ENCODE measurements at regions not wholly inside any gene's neighbourhood (a gene's known extent, or its start where the extent isn't known, plus 50 kb on each side); places are given as distances from the start of the nearest gene placed in this dataset.

GRCh38 chr5:93327605-93328004, 253.4 kb downstream of the NR2F1-AS1 start:
- no peak for DNase-seq (ENCODE audit: low read depth, low spot score)
- in situ Hi-C loops (cut with HindIII; ENCODE audit: low pct_unique_long_range_greater_than_20kb, low sequenced_read_pairs) = no loop called here

GRCh38 chr5:93325946-93326345, 255.1 kb downstream of the NR2F1-AS1 start:
- in situ Hi-C loops (cut with HindIII; ENCODE audit: low pct_unique_long_range_greater_than_20kb, low sequenced_read_pairs) = no loop called here
- no peak for DNase-seq (ENCODE audit: low read depth, low spot score)

DNA sequence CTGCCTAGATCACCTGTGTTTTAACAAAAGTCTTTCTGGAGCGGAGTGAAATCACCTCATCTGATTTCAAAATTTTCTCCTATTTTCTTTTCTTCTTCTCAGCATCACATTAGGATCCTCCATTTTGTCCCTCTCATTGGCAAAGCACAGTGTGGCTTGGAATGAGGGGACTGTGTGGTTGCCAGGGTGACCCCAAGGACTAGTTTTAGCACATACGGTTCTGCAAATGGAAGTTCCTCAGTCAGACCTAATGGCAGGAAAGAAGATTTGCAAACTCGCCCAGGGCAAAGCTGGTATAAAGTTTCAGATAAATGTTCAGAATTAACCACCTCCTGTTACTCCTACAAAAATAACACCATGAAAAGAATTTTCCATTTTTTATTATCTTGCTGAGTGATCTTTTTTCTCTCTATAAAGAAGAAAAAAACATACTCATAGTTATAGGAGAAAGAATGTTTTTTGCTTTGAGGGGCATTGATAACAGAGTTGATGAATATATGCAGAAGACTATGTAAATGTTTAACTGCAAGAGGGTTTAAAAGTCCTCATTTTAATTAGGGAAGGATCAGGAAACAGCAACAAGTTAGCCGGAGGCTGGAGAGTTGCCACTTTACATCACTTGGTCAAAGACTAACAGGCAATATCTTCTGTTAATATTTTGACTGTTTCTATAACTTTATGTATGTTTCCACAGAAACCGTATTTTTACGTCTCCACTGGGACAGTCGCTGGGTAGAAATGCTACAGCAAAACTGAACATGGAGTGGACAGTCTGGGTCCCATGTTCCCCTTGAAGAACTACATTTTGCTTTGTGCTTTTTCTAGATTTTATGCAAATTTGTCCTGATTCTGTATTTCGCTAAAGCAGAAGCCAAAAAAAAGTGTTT, 257.8 kb downstream of the NR2F1-AS1 start:
- DNase-seq (ENCODE audit: low read depth, low spot score) = no peak
- in situ Hi-C loops (cut with HindIII; ENCODE audit: low pct_unique_long_range_greater_than_20kb, low sequenced_read_pairs) = no loop called here

DNA sequence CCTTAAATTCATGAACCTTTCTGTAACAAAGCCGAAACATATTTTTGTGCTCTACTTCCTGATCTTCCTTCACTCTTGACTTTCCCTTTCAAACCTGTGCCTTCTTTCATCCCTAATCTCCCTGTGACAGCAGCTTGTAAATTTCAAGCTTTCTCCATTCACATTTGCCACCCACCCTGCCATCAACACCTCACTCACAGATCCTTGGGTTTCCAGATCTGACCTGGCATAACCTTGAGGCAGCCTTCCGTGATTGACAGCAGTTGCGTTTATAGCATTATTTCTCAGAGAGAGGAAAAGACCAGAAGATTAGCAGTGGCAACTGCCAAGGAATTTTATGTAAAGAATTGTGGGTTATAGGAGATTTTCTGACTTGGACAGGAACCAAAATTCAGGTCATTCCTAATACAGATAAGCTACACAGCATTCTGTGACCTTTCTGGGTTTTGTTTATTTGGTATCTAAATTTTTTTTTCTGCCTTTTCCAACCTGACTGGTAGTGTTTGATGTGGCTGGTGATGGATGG, 260.0 kb downstream of the NR2F1-AS1 start:
- in situ Hi-C loops (cut with HindIII; ENCODE audit: low pct_unique_long_range_greater_than_20kb, low sequenced_read_pairs) = no loop called here
- no peak for DNase-seq (ENCODE audit: low read depth, low spot score)

GRCh38 chr5:93313672-93314071, 267.3 kb downstream of the NR2F1-AS1 start:
- in situ Hi-C loops (cut with HindIII; ENCODE audit: low pct_unique_long_range_greater_than_20kb, low sequenced_read_pairs) = no loop called here
- DNase-seq (ENCODE audit: low read depth, low spot score) = no peak

GRCh38 chr5:93311881-93312280, 269.1 kb downstream of the NR2F1-AS1 start:
- in situ Hi-C loops (cut with HindIII; ENCODE audit: low pct_unique_long_range_greater_than_20kb, low sequenced_read_pairs) = no loop called here
- no peak for DNase-seq (ENCODE audit: low read depth, low spot score)

GRCh38 chr5:93307557-93307956, 273.5 kb downstream of the NR2F1-AS1 start:
- in situ Hi-C loops (cut with HindIII; ENCODE audit: low pct_unique_long_range_greater_than_20kb, low sequenced_read_pairs) = no loop called here
- DNase-seq (ENCODE audit: low read depth, low spot score) = no peak

GRCh38 chr5:93305984-93306383, 275.0 kb downstream of the NR2F1-AS1 start:
- in situ Hi-C loops (cut with HindIII; ENCODE audit: low pct_unique_long_range_greater_than_20kb, low sequenced_read_pairs) = no loop called here
- peak; percentile 38 for DNase-seq (ENCODE audit: low read depth, low spot score)

DNA sequence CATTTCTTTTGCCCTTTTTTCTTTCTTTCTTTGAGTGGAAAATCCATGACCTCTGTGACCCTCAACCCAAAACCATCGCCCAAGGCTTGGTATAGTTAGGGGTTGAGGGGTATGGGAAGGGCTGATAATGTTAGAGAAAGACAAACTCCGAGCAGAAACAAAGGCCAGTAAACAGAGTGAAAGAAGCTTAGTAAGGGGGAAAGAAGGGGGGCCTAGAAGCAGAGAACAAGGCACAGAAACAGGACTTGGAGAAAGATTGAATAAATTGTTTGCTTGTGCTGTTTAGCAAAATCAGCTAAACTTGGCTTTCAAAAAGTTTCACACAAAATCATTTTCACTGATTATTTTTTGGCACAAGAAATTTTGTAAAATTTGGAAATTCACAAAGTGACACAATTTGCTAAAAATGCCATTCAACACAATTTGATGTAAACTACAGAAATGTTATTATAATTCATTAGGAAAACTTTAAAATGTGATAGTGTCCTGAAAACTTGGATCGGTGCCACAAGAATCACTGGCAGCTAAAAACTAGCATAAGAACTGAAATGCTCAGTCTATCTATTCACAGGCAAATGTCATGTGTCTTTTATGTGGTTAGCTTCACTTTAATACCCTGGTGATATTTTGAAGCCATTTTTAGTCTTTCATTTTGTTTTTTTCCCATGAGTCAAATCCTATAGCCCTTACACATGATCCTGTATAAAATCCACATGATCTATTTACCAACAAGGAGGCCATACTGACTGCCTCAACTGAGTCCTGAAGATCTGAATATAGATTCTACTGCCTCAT, 276.4 kb downstream of the NR2F1-AS1 start:
- in situ Hi-C loops (cut with HindIII; ENCODE audit: low pct_unique_long_range_greater_than_20kb, low sequenced_read_pairs) = no loop called here
- DNase-seq (ENCODE audit: low read depth, low spot score) = peak; percentile 31

GRCh38 chr5:93303291-93303691, 277.7 kb downstream of the NR2F1-AS1 start:
- in situ Hi-C loops (cut with HindIII; ENCODE audit: low pct_unique_long_range_greater_than_20kb, low sequenced_read_pairs) = no loop called here
- peak; percentile 6 for DNase-seq (ENCODE audit: low read depth, low spot score)

- DNase-seq (ENCODE audit: low read depth, low spot score) = no peak
- in situ Hi-C loops (cut with HindIII; ENCODE audit: low pct_unique_long_range_greater_than_20kb, low sequenced_read_pairs) = no loop called here
These were observed 278.3 kb downstream of the NR2F1-AS1 start for GRCh38 chr5:93302711-93303110.

GRCh38 chr5:93300945-93301344, 280.1 kb downstream of the NR2F1-AS1 start:
- in situ Hi-C loops (cut with HindIII; ENCODE audit: low pct_unique_long_range_greater_than_20kb, low sequenced_read_pairs) = no loop called here
- DNase-seq (ENCODE audit: low read depth, low spot score) = no peak

DNA sequence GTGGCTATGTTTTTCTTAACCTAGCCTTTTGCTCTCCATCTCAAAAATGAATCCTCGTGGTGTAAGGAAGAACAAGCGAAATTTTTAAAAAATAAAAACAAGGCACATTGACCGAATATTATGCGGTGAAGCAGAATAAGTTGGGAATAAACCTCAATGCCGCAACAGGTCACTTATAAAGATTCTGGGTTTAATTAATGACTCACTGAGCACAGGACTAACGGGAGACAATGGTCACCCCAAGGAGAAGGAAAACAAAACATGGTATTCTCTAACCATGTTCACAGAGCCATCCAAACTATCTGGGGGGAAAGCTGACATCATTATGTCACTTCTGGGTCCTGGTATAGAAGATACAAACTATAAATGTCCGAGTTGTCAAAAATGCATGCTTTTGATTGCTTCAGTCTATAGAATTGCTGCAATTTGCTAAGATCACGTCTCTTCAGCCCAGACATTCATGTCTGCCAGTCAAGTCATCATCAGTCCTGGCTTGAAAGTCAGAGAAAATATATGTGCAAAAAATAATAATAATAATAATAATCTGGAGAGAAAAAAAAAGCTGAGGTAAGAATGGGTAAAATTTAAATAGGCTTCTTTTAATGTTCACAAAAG, 280.6 kb downstream of the NR2F1-AS1 start:
- DNase-seq (ENCODE audit: low read depth, low spot score) = no peak
- in situ Hi-C loops (cut with HindIII; ENCODE audit: low pct_unique_long_range_greater_than_20kb, low sequenced_read_pairs) = no loop called here

DNA sequence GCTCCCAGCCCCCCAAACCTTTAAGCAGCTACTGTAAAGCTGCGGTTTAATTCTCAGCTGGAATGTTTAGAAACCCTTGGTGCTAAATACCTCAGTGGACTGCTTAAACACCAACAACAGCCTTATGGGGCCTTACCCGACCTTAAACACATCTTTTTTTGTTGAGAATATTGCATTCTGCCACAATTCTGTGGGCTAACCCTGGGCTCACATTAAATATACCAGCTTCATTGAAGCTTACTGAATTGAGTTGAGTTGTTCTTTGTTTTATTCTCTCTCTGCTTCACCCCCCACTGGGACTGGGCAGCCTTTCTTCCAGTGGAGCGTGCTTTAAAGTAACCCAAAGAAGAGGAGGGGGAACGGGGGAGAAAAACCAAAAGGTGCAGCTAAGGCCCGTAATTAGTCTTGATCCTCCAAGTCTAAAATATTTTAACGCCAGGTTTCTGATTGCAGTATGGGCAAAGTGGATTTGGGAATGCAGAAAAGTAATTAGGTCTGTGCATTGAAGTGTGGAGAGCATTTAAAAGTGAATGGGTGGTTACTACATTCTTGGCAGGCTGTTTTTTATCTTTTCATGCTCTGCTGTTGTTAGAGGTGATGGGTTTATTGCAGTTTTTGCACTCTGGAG, 281.2 kb downstream of the NR2F1-AS1 start:
- peak; percentile 22 for DNase-seq (ENCODE audit: low read depth, low spot score)
- in situ Hi-C loops (cut with HindIII; ENCODE audit: low pct_unique_long_range_greater_than_20kb, low sequenced_read_pairs) = no loop called here

GRCh38 chr5:93297116-93297515, 283.9 kb downstream of the NR2F1-AS1 start:
- no peak for DNase-seq (ENCODE audit: low read depth, low spot score)
- in situ Hi-C loops (cut with HindIII; ENCODE audit: low pct_unique_long_range_greater_than_20kb, low sequenced_read_pairs) = no loop called here

DNA sequence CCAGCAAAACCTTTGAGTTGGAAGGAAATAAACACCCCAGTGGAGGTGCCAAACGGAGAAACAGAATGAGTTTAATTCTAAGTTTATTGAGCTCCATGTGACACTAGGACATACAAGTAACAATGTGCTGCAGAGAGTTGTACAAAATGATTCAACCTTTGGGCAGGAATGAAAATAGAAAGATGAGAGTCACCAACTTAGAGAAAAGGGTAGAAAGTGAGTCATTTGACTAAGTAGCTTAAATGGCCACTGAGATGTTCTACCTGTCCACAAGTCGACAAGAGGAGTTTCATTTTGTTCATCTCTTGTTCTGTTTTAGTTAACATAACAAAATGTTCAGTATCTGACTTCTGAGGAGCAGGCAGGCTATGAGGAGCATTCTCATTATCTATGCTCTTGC, 284.7 kb downstream of the NR2F1-AS1 start:
- no peak for DNase-seq (ENCODE audit: low read depth, low spot score)
- in situ Hi-C loops (cut with HindIII; ENCODE audit: low pct_unique_long_range_greater_than_20kb, low sequenced_read_pairs) = no loop called here

GRCh38 chr5:93294996-93295395, 286.0 kb downstream of the NR2F1-AS1 start:
- no peak for DNase-seq (ENCODE audit: low read depth, low spot score)
- in situ Hi-C loops (cut with HindIII; ENCODE audit: low pct_unique_long_range_greater_than_20kb, low sequenced_read_pairs) = no loop called here

DNA sequence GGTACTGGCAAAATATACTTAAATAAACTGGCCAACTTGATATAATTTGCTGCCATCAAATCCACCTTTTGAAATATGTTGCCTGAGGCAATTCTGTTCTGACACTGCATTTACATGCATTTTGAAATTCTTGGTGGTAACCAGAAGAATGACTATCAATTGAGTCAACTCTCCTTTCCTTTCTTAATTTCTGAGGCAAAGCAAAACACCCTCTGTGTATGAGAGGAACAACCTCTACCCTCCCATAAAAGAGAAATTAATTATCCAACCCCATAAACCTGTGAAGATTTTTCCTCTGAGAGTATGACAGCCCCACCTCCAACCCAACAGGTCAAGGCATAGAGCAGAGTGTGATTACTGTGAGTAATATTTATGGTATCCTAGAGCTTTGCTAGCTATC, 286.8 kb downstream of the NR2F1-AS1 start:
- in situ Hi-C loops (cut with HindIII; ENCODE audit: low pct_unique_long_range_greater_than_20kb, low sequenced_read_pairs) = no loop called here
- DNase-seq (ENCODE audit: low read depth, low spot score) = no peak
